AG08395 (cell line): ENCODE measurements at regions not wholly inside any gene's neighbourhood (a gene's known extent, or its start where the extent isn't known, plus 50 kb on each side); places are given as distances from the start of the nearest gene placed in this dataset.
A peak's percentile ranks its signal among the peaks of the same experiment; 100 is the strongest.

Experiments
- DNase-seq: peaks from one replicate; pipeline ENCODE4 v3.0.0; 2012; ENCODE audit warnings: mixed read lengths, low spot score

DNA sequence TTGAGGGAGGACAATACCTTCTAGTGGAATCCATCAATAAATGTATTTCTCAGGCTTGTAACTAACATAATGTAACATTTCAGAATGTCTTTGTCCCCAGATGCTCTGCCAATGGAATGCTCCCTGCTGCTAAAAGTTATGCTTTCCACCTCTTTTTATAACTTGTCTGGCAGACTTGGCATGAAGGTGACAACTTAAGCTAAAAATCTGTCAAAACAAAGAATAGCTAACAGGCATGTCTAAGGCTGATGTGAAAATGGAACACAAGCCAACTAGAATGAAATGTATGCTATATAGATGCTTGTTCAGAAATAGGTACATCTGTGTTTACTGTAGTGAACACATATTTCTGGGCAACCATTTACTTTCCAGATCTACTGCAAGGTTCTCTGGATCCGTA lies 467.9 kb downstream of the MRPL39 start:
- DNase-seq = no peak

GRCh38 chr21:25133939-25134338 lies 473.3 kb downstream of the MRPL39 start:
- peak; percentile 3 for DNase-seq

- no peak for DNase-seq
Observed at GRCh38 chr21:25127811-25128210, 479.5 kb downstream of the MRPL39 start.

DNA sequence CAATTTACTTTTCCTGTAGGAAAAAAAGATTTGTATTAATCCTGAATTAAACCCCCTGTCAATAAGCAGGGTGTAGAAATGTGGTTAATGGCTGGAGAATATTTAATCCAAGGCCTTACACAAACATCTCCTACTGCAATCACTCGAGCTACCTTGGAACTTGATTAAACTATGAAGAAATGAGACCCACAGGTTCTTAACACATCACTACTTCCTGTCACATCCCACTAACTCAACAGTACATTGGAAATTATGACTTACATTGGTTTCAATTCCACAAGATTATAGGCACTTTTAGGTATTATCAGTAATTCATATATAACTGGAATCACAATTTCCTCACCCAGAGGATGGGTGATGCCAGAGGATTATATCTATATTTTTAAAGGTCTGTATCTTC lies 480.3 kb downstream of the MRPL39 start:
- DNase-seq = no peak

- no peak for DNase-seq
Observed at GRCh38 chr21:25126564-25126963, 480.7 kb downstream of the MRPL39 start.

GRCh38 chr21:25118648-25119047 lies 488.6 kb downstream of the MRPL39 start:
- no peak for DNase-seq

- DNase-seq = no peak
Observed at GRCh38 chr21:25115021-25115420, 492.3 kb downstream of the MRPL39 start.

DNA sequence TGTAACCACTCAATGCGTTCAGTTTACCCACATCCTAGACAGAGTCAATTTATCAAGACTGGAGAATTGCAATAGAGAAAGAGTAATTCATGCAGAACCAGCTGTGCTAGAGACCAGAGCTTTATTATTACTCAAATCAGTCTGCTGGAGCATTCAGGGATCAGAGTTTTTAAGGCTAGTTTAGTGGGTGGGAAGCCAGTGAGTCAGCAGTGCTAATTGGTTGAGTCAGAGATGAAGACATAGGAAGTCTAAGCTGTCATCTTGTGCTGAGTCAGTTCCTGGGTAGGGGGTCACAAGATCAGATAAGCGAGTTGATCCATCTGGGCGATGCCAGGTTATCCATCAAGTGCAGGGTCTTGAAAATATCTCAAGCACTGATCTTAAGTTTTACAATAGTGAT lies 499.6 kb downstream of the MRPL39 start:
- peak; percentile 8 for DNase-seq

DNA sequence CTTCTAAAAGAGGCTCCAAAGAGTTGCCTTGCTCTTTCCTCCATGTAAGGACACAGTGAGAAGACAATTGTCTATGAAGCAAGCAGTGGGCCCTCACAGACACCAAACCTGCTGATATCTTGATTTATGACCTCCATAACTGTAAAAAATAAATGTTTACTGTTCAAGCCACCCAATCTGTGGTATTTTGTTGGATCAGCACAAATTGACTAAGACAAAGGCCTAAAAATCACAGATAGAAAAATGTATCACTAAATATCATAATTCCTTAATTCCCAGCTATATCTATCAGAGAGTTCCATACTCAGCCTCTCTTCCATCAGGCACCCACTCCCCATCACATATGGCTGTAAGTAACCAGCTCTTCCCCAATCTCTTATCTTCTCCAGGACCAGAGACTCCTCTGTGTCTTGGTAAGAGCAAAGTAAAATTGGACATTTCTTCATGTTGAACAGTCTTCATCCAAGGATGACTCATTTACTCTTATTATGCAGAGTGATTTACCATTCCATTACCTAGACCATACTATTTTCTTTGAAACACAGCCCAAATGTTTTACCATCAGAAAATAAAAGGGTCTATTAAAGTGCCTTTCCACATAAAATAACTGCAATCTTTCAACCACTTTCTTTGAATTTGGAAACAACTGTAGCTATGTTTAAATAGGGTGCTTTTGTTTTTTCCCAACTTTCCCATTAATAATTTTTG lies 503.6 kb downstream of the MRPL39 start:
- no peak for DNase-seq

GRCh38 chr21:25097648-25098047 lies 509.6 kb downstream of the MRPL39 start:
- DNase-seq = no peak

DNA sequence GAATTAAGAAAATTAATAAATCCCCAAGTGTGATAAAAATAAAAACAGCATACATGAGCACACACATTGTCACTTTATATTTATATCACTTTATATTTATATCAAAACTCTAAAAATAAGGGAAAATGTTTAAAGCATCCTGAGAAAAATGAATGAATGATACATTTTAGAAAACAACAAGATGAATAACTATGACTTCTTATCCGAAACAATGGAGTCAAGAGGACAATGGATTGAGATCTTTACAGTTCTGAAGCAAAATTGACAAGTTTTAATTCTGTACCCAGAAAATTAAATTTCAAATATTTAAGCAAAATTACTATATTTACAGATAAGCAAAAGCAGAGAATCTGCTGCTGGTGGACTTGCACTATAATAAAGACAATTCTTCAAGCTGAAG lies 512.6 kb downstream of the MRPL39 start:
- no peak for DNase-seq

DNA sequence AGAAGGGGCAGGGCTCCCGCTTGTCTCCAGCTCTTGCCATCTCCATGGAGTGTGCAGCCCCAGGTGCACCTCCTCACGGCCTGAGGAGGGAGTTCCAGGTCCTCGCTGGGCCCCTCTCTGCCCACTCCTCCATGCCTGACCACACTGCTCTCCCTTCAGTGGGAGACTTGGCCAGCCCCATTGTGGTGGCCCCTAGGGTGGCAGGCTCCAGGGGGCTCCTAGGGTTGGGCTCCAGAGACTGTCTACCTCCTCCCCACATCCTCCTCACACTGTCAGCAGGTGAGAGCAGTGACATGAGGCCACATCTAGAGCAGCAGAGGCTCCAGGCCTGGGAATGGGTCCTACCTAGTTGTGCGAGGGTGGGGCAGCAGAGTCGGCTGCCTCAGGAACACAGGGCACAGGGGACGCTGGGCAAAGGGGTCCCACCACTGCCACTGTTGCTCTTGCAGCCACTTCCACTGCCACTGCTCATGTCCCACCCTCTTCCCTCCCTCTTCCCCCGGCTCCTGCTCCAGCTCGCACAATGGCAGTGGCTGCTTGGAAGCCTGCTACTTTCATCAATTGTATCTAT lies 514.8 kb downstream of the MRPL39 start:
- DNase-seq = no peak

GRCh38 chr21:25081096-25081495 lies 526.2 kb downstream of the MRPL39 start:
- DNase-seq = no peak

DNA sequence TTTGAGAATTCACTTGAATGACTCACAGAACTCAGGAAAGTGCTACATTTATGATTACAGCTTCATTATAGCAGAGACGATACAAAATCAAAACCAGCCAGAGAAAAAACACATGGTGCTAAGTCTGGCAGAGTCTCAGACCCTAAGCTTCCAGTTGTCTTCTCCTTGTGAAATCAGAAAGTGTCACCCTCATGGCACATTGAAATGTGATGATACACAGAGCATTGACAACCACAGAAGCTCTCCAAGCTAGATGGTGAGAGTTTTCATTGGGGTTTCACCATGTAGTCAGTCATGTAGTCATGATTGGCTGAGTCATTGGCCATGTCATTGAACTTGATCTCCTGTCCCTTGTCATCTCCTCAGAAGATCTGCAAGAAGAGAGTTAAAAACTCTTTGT lies 526.6 kb downstream of the MRPL39 start:
- DNase-seq = peak; percentile 2

- DNase-seq = peak; percentile 3
Observed at GRCh38 chr21:25080141-25080540, 527.1 kb downstream of the MRPL39 start.

- DNase-seq = no peak
Observed at GRCh38 chr21:25079053-25079452, 528.2 kb downstream of the MRPL39 start.

DNA sequence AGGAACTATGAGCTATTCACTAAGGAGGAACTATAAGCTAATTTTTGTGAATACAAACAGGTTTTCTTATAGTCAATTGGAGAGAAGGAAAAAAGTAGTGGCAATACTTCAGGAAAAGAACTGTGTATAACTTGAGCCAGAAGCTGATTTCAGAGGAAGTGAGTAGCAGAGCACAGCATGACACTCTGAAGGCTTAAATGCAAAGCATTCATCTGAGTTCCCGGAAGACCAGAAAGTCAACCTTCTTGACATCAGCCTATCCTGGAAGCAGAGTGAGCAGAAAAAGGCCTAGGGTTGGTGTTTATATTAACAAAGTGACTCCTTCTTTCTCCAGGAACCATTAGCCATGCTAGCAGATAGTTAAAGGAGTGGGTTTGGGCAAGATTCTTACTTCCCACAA lies 545.2 kb downstream of the MRPL39 start:
- DNase-seq = no peak

- no peak for DNase-seq
Observed at GRCh38 chr21:25054689-25055088, 552.6 kb downstream of the MRPL39 start.

- DNase-seq = no peak
Observed at GRCh38 chr21:25039461-25040380, 567.6 kb downstream of the MRPL39 start.

GRCh38 chr21:25036775-25037174 lies 570.5 kb downstream of the MRPL39 start:
- DNase-seq = no peak

DNA sequence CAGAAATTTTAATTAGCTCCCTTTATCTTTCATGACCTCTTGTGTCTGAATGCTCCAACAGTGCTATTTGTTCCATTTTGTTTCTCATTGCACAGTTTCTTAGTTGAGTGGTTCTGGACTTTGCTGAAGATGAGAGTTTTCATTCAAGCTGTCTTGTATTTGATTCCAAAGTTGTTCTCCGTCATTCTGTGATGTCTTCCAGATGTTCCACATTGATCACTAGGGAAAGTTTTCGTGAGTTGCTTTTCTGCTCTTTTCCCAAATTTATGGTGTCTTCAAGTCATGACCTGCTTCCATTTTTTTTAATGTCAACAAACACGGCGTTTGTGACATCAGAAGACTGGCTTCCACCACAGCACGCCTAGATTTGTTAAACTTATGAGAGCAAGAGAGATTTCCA lies 575.5 kb downstream of the MRPL39 start:
- no peak for DNase-seq

DNA sequence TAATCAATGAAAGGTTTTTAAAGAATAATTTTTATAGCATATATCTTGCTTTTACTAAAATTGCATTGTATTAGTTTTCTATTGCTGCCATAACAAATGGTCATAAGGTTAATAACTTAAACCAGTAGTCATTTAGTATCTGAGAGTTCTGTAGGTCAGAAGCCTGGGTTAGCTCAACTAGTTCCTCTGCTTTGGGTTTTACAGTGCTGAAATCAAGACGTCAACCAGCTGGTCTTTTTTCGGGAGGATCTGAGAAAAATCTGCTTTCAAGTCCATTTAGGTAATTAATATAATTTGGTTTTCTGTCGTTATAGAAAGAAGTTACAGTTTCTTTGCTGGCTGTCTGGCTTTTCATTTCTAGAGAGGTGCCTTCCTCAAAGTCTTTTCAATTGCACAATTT lies 577.7 kb downstream of the MRPL39 start:
- no peak for DNase-seq

- no peak for DNase-seq
Observed at GRCh38 chr21:25025596-25025995, 581.7 kb downstream of the MRPL39 start.
